OCI-LY7 (cell line): ENCODE measurements at regions not wholly inside any gene's neighbourhood (a gene's known extent, or its start where the extent isn't known, plus 50 kb on each side); places are given as distances from the start of the nearest gene placed in this dataset.

ENCODE experiments used
- CTCF ChIP-seq: fragments of 200-600 bp; sonication (generic); conservative IDR thresholded peaks from 2 replicates; pipeline ENCODE4 v1.5.1; 2014; ENCODE audit warnings: mild to moderate bottlenecking, antibody characterized with exemption, low read length, moderate library complexity, mixed read lengths
- EZH2phosphoT487 ChIP-seq: fragments of 200-600 bp; sonication (generic); IDR thresholded peaks from 2 replicates; pipeline ENCODE4 v1.6.1; 2018; ENCODE audit warnings: low read depth, borderline replicate concordance, mild to moderate bottlenecking, mixed run types, antibody characterized with exemption, low read length, moderate library complexity, mixed read lengths

GRCh38 chr14:106021832-106022231 lies 495.4 kb downstream of the TMEM121 start:
- TF ChIP-seq CTCF (no peak), EZH2phosphoT487 (no peak)
